ENCODE measurements at regions not wholly inside any gene's neighbourhood (a gene's known extent, or its start where the extent isn't known, plus 50 kb on each side); places are given as distances from the start of the nearest gene placed in this dataset.

GRCh38 chr2:195603408-195603807 is 53.6 kb upstream of the SLC39A10 start:
- H3K4me1 ChIP-seq (ENCODE audit: insufficient read depth, low read length, poor library complexity, severe bottlenecking), result no peaks in the 10 kb centered on the region
- no TSS peak for BruUV-seq (replicated peaks)
- TF ChIP-seq EZH2 (IDR thresholded peaks at IDR 0.05; ENCODE audit: borderline replicate concordance, low read depth, low read length, poor library complexity, severe bottlenecking) (no peak), CTCF (conservative IDR thresholded peaks at IDR 0.05; ENCODE audit: low read depth, low read length) (no peak)
- no peaks in the 10 kb centered on the region for H3K9me3 ChIP-seq (ENCODE audit: low read depth, low read length, poor library complexity, severe bottlenecking)
- H3K27me3 ChIP-seq (replicated peaks; ENCODE audit: insufficient read depth, low read depth, low read length, poor library complexity), result no peaks in the 10 kb centered on the region
- ChIA-PET POLR2A (ENCODE audit: low non-redundant PET) (no interaction called here), CTCF (no interaction called here)
- intact Hi-C loops (cut with micrococcal nuclease; ENCODE audit: unreplicated experiment), result no loop called here
- H3K27ac ChIP-seq (ENCODE audit: low read depth, low read length, poor library complexity, severe bottlenecking), result no peak overlapping the region
- no peaks in the 10 kb centered on the region for H3K36me3 ChIP-seq (ENCODE audit: insufficient read depth, low read length, poor library complexity, severe bottlenecking)
- H3K4me3 ChIP-seq (ENCODE audit: low read depth, low read length, poor library complexity, severe bottlenecking), result no peak overlapping the region
- DNase-seq (ENCODE audit: low spot score), result no peak

- Histone ChIP-seq H3K36me3 (ENCODE audit: insufficient read depth, low read length, poor library complexity, severe bottlenecking) (no peaks in the 10 kb centered on the region), H3K27me3 (replicated peaks; ENCODE audit: insufficient read depth, low read depth, low read length, poor library complexity) (no peaks in the 10 kb centered on the region), H3K27ac (ENCODE audit: low read depth, low read length, poor library complexity, severe bottlenecking) (no peak overlapping the region), H3K4me3 (ENCODE audit: low read depth, low read length, poor library complexity, severe bottlenecking) (no peak overlapping the region), H3K4me1 (ENCODE audit: insufficient read depth, low read length, poor library complexity, severe bottlenecking) (no peaks in the 10 kb centered on the region), H3K9me3 (ENCODE audit: low read depth, low read length, poor library complexity, severe bottlenecking) (no peaks in the 10 kb centered on the region)
- POLR2A ChIA-PET (ENCODE audit: low non-redundant PET), result no interaction called here
- BruUV-seq (replicated peaks), result no TSS peak
- DNase-seq (ENCODE audit: low spot score), result no peak
- TF ChIP-seq EZH2 (IDR thresholded peaks at IDR 0.05; ENCODE audit: borderline replicate concordance, low read depth, low read length, poor library complexity, severe bottlenecking), result no peak
- no peak for TF ChIP-seq CTCF (conservative IDR thresholded peaks at IDR 0.05; ENCODE audit: low read depth, low read length)
- intact Hi-C loops (cut with micrococcal nuclease; ENCODE audit: unreplicated experiment), result no loop called here
- CTCF ChIA-PET, result no interaction called here
These were observed 54.3 kb upstream of the SLC39A10 start for GRCh38 chr2:195602687-195603086.

GRCh38 chr2:195601361-195601760 is 55.7 kb upstream of the SLC39A10 start:
- TF ChIP-seq CTCF (conservative IDR thresholded peaks at IDR 0.05; ENCODE audit: low read depth, low read length) (no peak), EZH2 (IDR thresholded peaks at IDR 0.05; ENCODE audit: borderline replicate concordance, low read depth, low read length, poor library complexity, severe bottlenecking) (no peak)
- ChIA-PET POLR2A (ENCODE audit: low non-redundant PET) (no interaction called here), CTCF (no interaction called here)
- no peaks in the 10 kb centered on the region for H3K36me3 ChIP-seq (ENCODE audit: insufficient read depth, low read length, poor library complexity, severe bottlenecking)
- no peak overlapping the region for H3K27ac ChIP-seq (ENCODE audit: low read depth, low read length, poor library complexity, severe bottlenecking)
- intact Hi-C loops (cut with micrococcal nuclease; ENCODE audit: unreplicated experiment), result no loop called here
- BruUV-seq (replicated peaks), result no TSS peak
- no peak for DNase-seq (ENCODE audit: low spot score)
- peaks cover 11% of the 10 kb centered on the region for H3K4me1 ChIP-seq (ENCODE audit: insufficient read depth, low read length, poor library complexity, severe bottlenecking)
- H3K4me3 ChIP-seq (ENCODE audit: low read depth, low read length, poor library complexity, severe bottlenecking), result no peak overlapping the region
- H3K27me3 ChIP-seq (replicated peaks; ENCODE audit: insufficient read depth, low read depth, low read length, poor library complexity), result no peaks in the 10 kb centered on the region
- no peaks in the 10 kb centered on the region for H3K9me3 ChIP-seq (ENCODE audit: low read depth, low read length, poor library complexity, severe bottlenecking)
